ENCODE measurements at regions not wholly inside any gene's neighbourhood (a gene's known extent, or its start where the extent isn't known, plus 50 kb on each side); places are given as distances from the start of the nearest gene placed in this dataset.

- H3K27me3 ChIP-seq = no peaks in the 10 kb centered on the region
- TF ChIP-seq CTCF (IDR thresholded peaks at IDR 0.05) = no peak
- ATAC-seq (no peak), DNase-seq (no peak)
- H3K27ac ChIP-seq = no peak overlapping the region
- H3K9me3 ChIP-seq = no peaks in the 10 kb centered on the region
- no peaks in the 10 kb centered on the region for H3K4me1 ChIP-seq
- no peak overlapping the region for H3K4me3 ChIP-seq
- intact Hi-C loops (cut with DNase I) = no loop called here
- no peaks in the 10 kb centered on the region for H3K36me3 ChIP-seq
Measured at GRCh38 chr2:173467751-173468150, 113.1 kb downstream of the CDCA7 start.

- Histone ChIP-seq H3K27me3 (no peaks in the 10 kb centered on the region), H3K36me3 (no peaks in the 10 kb centered on the region), H3K4me1 (no peaks in the 10 kb centered on the region), H3K4me3 (no peak overlapping the region), H3K9me3 (no peaks in the 10 kb centered on the region), H3K27ac (no peak overlapping the region)
- ATAC-seq = peak; percentile 70
- no peak for TF ChIP-seq CTCF (IDR thresholded peaks at IDR 0.05)
- intact Hi-C loops (cut with DNase I) = no loop called here
- DNase-seq = no peak
Measured at GRCh38 chr2:173468266-173468793, 113.7 kb downstream of the CDCA7 start.

GRCh38 chr2:173472112-173472511 lies 117.4 kb downstream of the CDCA7 start:
- no peak for ATAC-seq
- DNase-seq = no peak
- Histone ChIP-seq H3K27ac (no peak overlapping the region), H3K4me3 (no peak overlapping the region), H3K36me3 (no peaks in the 10 kb centered on the region), H3K4me1 (no peaks in the 10 kb centered on the region), H3K9me3 (no peaks in the 10 kb centered on the region), H3K27me3 (no peaks in the 10 kb centered on the region)
- TF ChIP-seq CTCF (IDR thresholded peaks at IDR 0.05) = no peak
- intact Hi-C loops (cut with DNase I) = no loop called here

GRCh38 chr2:173483137-173483536 lies 128.5 kb downstream of the CDCA7 start:
- Histone ChIP-seq H3K27me3 (no peaks in the 10 kb centered on the region), H3K4me3 (no peak overlapping the region), H3K9me3 (no peaks in the 10 kb centered on the region), H3K27ac (no peak overlapping the region), H3K36me3 (no peaks in the 10 kb centered on the region), H3K4me1 (no peaks in the 10 kb centered on the region)
- DNase-seq (no peak), ATAC-seq (no peak)
- TF ChIP-seq CTCF (IDR thresholded peaks at IDR 0.05) = no peak
- intact Hi-C loops (cut with DNase I) = no loop called here

GRCh38 chr2:173488861-173489260 lies 134.2 kb downstream of the CDCA7 start:
- ATAC-seq (no peak), DNase-seq (no peak)
- Histone ChIP-seq H3K4me3 (no peak overlapping the region), H3K27me3 (no peaks in the 10 kb centered on the region), H3K4me1 (no peaks in the 10 kb centered on the region), H3K36me3 (no peaks in the 10 kb centered on the region), H3K9me3 (no peaks in the 10 kb centered on the region), H3K27ac (no peak overlapping the region)
- no peak for TF ChIP-seq CTCF (IDR thresholded peaks at IDR 0.05)
- intact Hi-C loops (cut with DNase I) = no loop called here

All from left lung (tissue), 4 donors.